ENCODE measurements at regions not wholly inside any gene's neighbourhood (a gene's known extent, or its start where the extent isn't known, plus 50 kb on each side); places are given as distances from the start of the nearest gene placed in this dataset.

DNA sequence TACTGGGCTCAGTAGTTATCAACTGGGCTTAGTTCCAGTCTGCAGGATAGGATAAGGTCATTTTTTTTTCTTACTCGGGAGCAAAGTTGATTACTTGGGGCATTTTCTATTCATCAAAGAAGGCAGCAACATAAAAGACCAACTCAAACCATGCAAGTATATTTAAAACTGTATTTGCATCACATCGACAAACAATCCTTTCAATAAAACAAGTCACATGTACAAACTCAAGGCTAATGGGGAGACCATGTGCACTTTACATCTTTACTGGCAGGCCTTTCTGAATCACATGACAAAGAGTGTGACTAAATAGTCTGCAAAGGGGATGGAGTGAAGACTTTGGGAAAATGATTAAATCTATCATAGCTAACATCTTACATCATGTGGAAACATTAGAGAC, 610.4 kb upstream of the BOD1L1 start:
- intact Hi-C loops (cut with micrococcal nuclease) = no loop called here
- Mint-ChIP-seq H3K4me1 (ENCODE audit: low read depth) (no peaks in the 10 kb centered on the region), H3K27ac (no peak overlapping the region), H3K9me3 (no peaks in the 10 kb centered on the region), H3K27me3 (peaks cover 4% of the 10 kb centered on the region), H3K36me3 (ENCODE audit: low read depth) (no peaks in the 10 kb centered on the region), H3K4me3 (no peak overlapping the region)

DNA sequence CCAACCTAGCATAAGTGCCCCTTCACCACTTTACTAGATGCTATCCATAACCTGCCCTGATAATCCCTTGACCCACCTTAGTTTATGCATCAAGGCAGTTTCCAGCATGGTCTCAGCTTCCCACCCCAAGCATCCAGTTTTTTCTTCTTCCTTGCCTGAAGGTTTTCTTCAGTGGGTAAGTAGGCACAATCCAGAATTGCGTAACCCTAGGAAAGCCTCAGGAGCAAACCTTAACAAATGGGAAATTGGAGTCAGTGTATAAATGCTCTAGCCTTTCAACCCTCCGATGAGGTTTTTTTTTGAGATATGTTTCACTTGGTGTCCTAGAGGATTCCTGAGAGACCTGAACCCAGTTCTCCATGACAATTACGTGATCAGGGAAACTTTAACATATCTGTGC, 614.0 kb upstream of the BOD1L1 start:
- Mint-ChIP-seq H3K9me3 (peaks cover 15% of the 10 kb centered on the region), H3K27ac (no peak overlapping the region), H3K4me1 (ENCODE audit: low read depth) (no peaks in the 10 kb centered on the region), H3K36me3 (ENCODE audit: low read depth) (peaks cover 6% of the 10 kb centered on the region), H3K4me3 (no peak overlapping the region), H3K27me3 (no peaks in the 10 kb centered on the region)
- intact Hi-C loops (cut with micrococcal nuclease) = no loop called here

DNA sequence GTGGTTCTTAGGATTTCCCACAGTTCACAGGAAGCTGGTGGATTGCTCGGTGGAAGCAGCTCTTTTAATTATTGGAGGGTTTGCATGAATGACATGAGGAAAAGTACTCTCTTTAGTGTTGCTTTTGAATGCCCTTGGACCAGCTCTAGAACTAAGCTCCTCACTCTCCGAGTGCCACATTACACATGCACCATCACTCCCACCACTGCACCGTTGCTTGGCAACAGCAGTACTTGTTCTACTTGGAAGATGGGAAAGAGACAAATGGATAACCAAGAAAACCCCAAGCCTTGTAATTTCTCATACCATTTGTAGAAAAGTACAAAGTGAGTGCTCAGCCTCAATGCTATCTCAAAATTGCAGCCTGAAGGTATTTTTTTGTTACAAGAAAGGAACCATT, 620.2 kb upstream of the BOD1L1 start:
- peaks cover 34% of the 10 kb centered on the region for H3K9me3 Mint-ChIP-seq
- no peak overlapping the region for H3K4me3 Mint-ChIP-seq
- H3K27ac Mint-ChIP-seq = no peak overlapping the region
- no peaks in the 10 kb centered on the region for H3K4me1 Mint-ChIP-seq (ENCODE audit: low read depth)
- no peaks in the 10 kb centered on the region for H3K27me3 Mint-ChIP-seq
- peaks cover 6% of the 10 kb centered on the region for H3K36me3 Mint-ChIP-seq (ENCODE audit: low read depth)
- intact Hi-C loops (cut with micrococcal nuclease) = no loop called here

DNA sequence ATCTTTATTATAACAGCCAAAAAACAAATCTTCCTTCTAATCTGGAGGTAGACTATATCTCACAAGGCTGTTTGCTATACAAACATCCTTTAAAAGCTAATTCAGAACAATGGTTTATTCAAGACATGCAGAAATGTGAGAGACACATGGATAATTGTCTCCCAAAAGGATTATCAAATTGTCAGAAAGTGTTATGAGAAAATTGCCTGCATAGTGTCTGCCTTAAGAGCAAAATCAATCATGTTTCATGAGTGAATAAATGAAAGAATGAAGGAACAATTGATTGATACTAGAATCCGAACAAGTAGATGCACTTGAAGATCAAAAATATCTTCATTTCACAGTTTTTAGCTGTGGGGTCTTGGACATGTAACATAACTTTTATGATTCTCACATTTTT, 621.7 kb upstream of the BOD1L1 start:
- Mint-ChIP-seq H3K27ac (no peak overlapping the region), H3K4me1 (ENCODE audit: low read depth) (no peaks in the 10 kb centered on the region), H3K27me3 (no peaks in the 10 kb centered on the region), H3K36me3 (ENCODE audit: low read depth) (peaks cover 1% of the 10 kb centered on the region), H3K9me3 (peaks cover 30% of the 10 kb centered on the region), H3K4me3 (no peak overlapping the region)
- intact Hi-C loops (cut with micrococcal nuclease) = no loop called here

DNA sequence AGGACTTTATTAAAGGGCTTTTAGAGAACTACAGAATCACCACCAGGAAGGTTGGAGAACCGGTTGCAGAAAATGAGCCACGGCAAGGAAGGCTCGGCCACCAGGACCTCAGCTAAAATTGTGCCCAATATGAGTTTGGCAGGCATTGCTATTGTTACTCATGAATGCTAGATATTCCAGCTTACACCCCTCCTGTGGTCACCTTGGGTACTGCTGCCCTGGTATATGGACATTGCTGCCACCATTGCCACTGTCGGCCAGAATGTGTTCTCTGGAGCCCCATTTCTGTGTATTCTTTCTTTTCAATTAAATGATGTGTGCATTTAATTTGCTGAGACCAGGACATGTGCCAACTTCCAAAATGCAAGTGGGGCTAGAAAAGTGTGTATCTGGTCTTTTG, 626.7 kb upstream of the BOD1L1 start:
- Mint-ChIP-seq H3K27ac (no peak overlapping the region), H3K9me3 (peaks cover 26% of the 10 kb centered on the region), H3K4me1 (ENCODE audit: low read depth) (no peaks in the 10 kb centered on the region), H3K36me3 (ENCODE audit: low read depth) (no peaks in the 10 kb centered on the region), H3K4me3 (no peak overlapping the region), H3K27me3 (no peaks in the 10 kb centered on the region)
- intact Hi-C loops (cut with micrococcal nuclease) = no loop called here

DNA sequence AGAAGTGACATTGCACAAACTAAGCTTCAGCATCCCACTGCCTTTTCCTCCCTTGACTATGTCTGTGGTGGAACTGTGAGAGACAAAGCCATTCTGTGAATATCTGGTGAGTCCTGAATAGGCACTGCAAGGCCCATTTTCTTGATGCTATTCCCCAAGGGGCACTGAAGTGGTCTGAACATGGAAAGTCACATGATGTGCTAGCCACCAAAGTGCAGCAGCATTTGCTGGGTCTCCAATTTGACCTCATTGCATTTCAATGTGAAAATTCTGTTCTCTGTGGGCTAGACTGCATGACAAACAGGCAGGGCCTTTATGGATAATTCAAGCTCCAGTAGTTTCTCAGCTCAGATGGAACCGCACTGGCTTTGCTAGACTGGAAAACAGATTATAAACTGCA, 627.4 kb upstream of the BOD1L1 start:
- Mint-ChIP-seq H3K4me1 (ENCODE audit: low read depth) (no peaks in the 10 kb centered on the region), H3K27me3 (no peaks in the 10 kb centered on the region), H3K4me3 (no peak overlapping the region), H3K27ac (no peak overlapping the region), H3K9me3 (peaks cover 24% of the 10 kb centered on the region), H3K36me3 (ENCODE audit: low read depth) (no peaks in the 10 kb centered on the region)
- intact Hi-C loops (cut with micrococcal nuclease) = no loop called here

DNA sequence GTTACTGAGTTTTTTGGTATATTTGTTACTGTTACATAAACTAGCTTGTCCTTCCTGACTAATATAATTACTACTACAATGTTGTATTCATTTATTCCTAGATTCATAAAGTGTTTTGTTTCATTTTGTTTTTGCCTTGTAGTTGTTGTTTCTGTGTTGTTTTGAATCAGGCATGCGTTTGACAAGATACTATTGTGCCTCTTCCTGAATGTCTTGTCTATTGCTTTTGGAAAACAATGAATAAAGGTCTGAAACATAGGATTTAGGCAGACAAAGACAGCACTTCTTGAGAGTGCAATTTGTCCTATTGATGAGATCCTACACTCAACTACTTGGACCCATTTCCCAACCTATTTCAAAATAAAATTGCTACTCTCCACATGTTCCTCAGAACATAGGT, 630.4 kb upstream of the BOD1L1 start:
- Mint-ChIP-seq H3K9me3 (peaks cover 6% of the 10 kb centered on the region), H3K4me1 (ENCODE audit: low read depth) (no peaks in the 10 kb centered on the region), H3K4me3 (no peak overlapping the region), H3K27ac (no peak overlapping the region), H3K27me3 (no peaks in the 10 kb centered on the region), H3K36me3 (ENCODE audit: low read depth) (no peaks in the 10 kb centered on the region)
- intact Hi-C loops (cut with micrococcal nuclease) = no loop called here

DNA sequence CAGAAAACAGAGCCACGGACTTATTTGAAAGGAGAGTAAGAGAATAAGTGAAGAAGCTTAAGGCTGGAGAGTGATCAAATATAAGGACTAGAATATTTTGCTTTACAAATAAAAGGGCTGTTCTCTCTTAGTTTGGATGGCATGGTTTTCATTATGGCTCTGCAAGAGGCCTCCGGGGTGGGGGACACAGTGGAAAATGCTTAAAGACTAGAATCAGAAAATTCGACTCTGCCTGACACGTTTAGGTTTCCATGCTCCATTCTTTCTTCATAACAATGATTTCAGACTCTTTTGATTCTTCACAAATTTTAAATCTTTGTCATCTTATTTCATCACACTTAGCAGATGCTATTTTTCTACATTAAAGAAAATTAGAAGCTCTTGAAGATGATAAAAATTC, 632.4 kb upstream of the BOD1L1 start:
- intact Hi-C loops (cut with micrococcal nuclease) = no loop called here

DNA sequence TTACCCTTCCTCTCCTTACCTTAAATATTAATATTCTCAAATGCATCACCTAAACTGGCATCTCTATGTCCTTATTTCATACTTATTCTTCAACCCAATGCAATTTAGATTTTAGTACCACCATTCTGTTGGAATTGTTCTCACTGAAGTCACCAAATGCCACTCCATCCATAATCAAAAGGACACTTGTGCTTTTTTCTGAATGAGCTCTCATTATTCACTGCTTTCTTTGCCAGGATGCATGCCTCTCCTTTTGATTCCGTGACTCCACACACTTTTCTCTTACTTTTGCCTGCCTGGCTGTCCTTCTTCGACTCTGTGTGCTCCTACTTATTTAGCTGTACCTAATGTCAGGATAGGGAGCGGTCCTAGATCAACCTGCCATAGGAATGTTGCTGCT, 633.1 kb upstream of the BOD1L1 start:
- Mint-ChIP-seq H3K4me3 (no peak overlapping the region), H3K36me3 (ENCODE audit: low read depth) (no peaks in the 10 kb centered on the region), H3K4me1 (ENCODE audit: low read depth) (no peaks in the 10 kb centered on the region), H3K9me3 (no peaks in the 10 kb centered on the region), H3K27me3 (no peaks in the 10 kb centered on the region), H3K27ac (no peak overlapping the region)
- intact Hi-C loops (cut with micrococcal nuclease) = no loop called here

More for the DNA sequence above, 632.4 kb upstream of the BOD1L1 start:
- Mint-ChIP-seq H3K4me3 (no peak overlapping the region), H3K36me3 (ENCODE audit: low read depth) (no peaks in the 10 kb centered on the region), H3K9me3 (no peaks in the 10 kb centered on the region), H3K27me3 (no peaks in the 10 kb centered on the region), H3K27ac (no peak overlapping the region), H3K4me1 (ENCODE audit: low read depth) (no peaks in the 10 kb centered on the region)

DNA sequence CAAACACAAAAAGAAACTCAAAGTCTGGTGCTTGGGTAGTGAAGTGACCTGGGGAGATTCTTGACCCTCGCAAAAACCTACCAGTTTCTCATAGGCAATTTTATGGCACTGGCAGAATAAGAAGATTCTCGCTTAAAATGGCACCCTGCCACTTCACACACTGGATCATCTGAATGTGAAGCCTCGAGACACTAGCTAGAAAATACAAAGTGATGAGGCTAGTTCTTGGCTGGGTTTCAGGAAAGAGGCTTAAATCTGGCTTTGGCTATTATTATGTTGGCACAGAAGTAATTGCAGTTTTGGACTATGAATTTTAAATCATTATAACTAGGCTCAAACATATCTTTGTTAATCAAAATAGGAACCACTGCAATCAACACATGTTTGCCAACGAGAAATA, 634.7 kb upstream of the BOD1L1 start:
- H3K27ac Mint-ChIP-seq = no peak overlapping the region
- no peak overlapping the region for H3K4me3 Mint-ChIP-seq
- no peaks in the 10 kb centered on the region for H3K9me3 Mint-ChIP-seq
- H3K4me1 Mint-ChIP-seq (ENCODE audit: low read depth) = no peaks in the 10 kb centered on the region
- no peaks in the 10 kb centered on the region for H3K36me3 Mint-ChIP-seq (ENCODE audit: low read depth)
- no peaks in the 10 kb centered on the region for H3K27me3 Mint-ChIP-seq
- intact Hi-C loops (cut with micrococcal nuclease) = no loop called here

DNA sequence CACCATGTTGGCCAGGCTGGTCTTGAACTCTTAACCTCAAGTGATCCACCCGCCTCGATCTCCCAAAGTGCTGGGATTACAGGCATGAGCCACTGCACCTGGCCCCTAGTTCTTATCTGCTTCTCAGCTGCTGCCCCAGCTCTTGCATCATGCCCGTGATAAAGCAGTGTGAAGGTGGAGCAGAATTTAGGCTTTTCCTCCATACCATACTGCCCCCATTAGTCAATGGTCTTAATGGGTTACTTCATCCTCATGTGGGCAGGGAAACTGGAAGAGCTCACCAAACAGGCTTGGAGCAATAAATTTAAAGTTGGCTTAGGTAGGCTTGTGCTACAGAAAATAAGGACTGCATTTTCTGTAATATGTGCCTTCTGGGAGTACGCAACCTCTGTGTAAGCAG, 636.9 kb upstream of the BOD1L1 start:
- intact Hi-C loops (cut with micrococcal nuclease) = no loop called here
- Mint-ChIP-seq H3K27me3 (no peaks in the 10 kb centered on the region), H3K4me3 (no peak overlapping the region), H3K36me3 (ENCODE audit: low read depth) (no peaks in the 10 kb centered on the region), H3K27ac (no peak overlapping the region), H3K9me3 (no peaks in the 10 kb centered on the region), H3K4me1 (ENCODE audit: low read depth) (no peaks in the 10 kb centered on the region)

DNA sequence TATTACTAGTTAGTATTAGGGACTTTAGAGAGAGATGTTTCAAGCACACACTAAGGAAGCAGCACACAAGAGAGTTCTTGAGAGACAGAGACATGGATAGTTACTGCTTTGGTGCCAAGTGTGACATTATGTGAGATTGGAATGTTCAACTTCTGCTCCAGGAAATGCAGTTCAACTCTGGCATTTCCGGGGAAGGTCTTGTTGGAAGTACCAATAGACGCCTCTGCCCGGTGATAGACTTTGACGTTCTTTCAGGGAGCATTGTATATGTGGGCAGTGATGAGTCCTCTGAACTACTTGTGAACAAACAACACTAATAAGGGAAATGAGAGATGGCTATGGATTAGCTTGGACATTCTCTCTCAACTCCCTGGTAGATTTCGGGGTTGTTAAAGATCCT, 638.1 kb upstream of the BOD1L1 start:
- H3K4me1 Mint-ChIP-seq (ENCODE audit: low read depth) = peaks cover 9% of the 10 kb centered on the region

DNA sequence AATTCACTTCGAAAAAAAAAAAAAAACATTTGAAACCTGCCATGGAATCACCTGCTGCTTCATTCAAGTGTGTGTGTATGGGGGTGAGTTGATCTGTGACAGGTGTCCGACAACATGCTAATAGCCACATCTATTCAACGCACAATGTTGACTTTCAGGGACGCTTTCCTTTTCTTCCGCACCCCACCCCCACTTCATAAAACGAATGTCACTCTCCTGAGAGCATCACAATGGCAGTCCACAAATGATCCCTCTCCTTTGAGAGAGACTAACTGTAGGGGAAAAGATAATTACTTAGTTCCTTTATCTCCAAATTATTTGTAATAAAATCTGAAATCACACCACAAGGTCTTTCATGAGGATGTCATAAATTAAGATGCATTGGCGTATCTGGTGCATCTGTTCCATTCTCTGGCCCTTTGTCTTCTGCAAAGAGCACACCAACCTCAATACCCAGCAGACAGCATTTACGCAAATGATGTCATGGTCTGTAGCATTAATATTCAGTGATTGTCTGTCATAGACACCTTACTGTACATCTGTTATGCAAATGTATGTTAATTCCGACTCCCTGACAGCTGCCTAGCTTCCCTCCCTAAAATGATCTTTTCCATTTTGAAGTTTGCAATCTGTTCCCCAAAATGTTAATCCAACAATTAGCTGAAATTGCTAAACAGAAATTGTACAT, 640.0 kb upstream of the BOD1L1 start:
- H3K27me3 Mint-ChIP-seq = no peaks in the 10 kb centered on the region
- H3K27ac Mint-ChIP-seq = no peak overlapping the region
- intact Hi-C loops (cut with micrococcal nuclease) = no loop called here
- H3K9me3 Mint-ChIP-seq = no peaks in the 10 kb centered on the region
- no peak overlapping the region for H3K4me3 Mint-ChIP-seq
- no peaks in the 10 kb centered on the region for H3K36me3 Mint-ChIP-seq (ENCODE audit: low read depth)
- H3K4me1 Mint-ChIP-seq (ENCODE audit: low read depth) = peaks cover 21% of the 10 kb centered on the region

More for the DNA sequence above, 638.1 kb upstream of the BOD1L1 start:
- intact Hi-C loops (cut with micrococcal nuclease) = no loop called here
- Mint-ChIP-seq H3K27ac (no peak overlapping the region), H3K4me3 (no peak overlapping the region), H3K9me3 (no peaks in the 10 kb centered on the region), H3K36me3 (ENCODE audit: low read depth) (no peaks in the 10 kb centered on the region), H3K27me3 (no peaks in the 10 kb centered on the region)

DNA sequence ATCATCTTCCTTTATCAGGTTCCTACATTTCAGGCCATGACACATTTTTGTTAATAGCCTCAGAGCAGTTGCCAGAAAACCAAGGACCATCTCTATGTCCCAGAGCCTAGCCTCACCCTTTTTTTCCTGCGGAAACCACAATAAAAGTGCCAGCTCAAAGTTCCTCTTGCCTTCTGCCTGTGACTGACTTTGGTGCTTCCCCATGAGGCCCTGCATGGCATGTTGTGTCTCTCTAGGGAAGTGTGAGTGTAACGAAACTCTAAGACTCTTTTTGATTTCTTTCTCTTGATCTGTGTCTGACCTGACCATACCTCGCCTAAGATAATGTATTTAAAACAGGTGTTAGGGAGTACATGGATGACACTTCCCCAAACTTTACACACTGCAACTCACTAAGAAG, 642.3 kb upstream of the BOD1L1 start:
- H3K36me3 Mint-ChIP-seq (ENCODE audit: low read depth) = no peaks in the 10 kb centered on the region
- no peak overlapping the region for H3K4me3 Mint-ChIP-seq
- no peaks in the 10 kb centered on the region for H3K9me3 Mint-ChIP-seq
- H3K27ac Mint-ChIP-seq = peak overlapping the region; percentile 83
- intact Hi-C loops (cut with micrococcal nuclease) = loop anchor here (5.0 kb wide), 1 partner anchor 37 kb away; no protein-coding TSS in a partner anchor
- peaks cover 22% of the 10 kb centered on the region for H3K4me1 Mint-ChIP-seq (ENCODE audit: low read depth)
- H3K27me3 Mint-ChIP-seq = no peaks in the 10 kb centered on the region

DNA sequence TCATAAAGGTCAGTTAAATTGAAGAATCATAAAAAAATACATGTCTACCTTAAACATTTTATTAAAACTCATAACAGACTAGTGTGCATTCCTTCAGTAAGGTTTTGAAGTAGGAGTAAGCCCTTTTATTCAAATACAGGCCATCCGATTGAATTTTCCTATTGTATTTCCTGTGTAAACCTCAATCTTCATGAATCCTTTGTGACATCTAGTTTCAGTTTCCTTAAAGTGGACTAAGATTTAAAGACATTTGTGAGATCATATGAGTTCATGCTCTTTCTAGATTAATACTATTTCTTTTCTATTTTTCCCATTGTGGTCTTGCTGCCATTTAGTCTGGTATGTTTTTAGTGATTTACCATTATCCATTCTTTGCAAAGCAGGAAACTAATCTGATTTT, 644.7 kb upstream of the BOD1L1 start:
- intact Hi-C loops (cut with micrococcal nuclease) = loop anchor here (5.0 kb wide), 1 partner anchor 35 kb away; no protein-coding TSS in a partner anchor
- Mint-ChIP-seq H3K4me3 (no peak overlapping the region), H3K4me1 (ENCODE audit: low read depth) (peaks cover 34% of the 10 kb centered on the region), H3K36me3 (ENCODE audit: low read depth) (peaks cover 12% of the 10 kb centered on the region), H3K27ac (no peak overlapping the region), H3K9me3 (peaks cover 12% of the 10 kb centered on the region), H3K27me3 (no peaks in the 10 kb centered on the region)

Data from dendritic cell treated with granulocyte-macrophage colony-stimulating factor and Interleukin-4, amounts not matched to agents 40 ng/mL and 50 ng/mL, for 4 days (primary cell).